DMS153 (cell line): ENCODE measurements at regions not wholly inside any gene's neighbourhood (a gene's known extent, or its start where the extent isn't known, plus 50 kb on each side); places are given as distances from the start of the nearest gene placed in this dataset.

Experiments
- DNase-seq: peaks from one replicate; lab custom pipeline; 2025; lab: John Stamatoyannopoulos, UW

DNA sequence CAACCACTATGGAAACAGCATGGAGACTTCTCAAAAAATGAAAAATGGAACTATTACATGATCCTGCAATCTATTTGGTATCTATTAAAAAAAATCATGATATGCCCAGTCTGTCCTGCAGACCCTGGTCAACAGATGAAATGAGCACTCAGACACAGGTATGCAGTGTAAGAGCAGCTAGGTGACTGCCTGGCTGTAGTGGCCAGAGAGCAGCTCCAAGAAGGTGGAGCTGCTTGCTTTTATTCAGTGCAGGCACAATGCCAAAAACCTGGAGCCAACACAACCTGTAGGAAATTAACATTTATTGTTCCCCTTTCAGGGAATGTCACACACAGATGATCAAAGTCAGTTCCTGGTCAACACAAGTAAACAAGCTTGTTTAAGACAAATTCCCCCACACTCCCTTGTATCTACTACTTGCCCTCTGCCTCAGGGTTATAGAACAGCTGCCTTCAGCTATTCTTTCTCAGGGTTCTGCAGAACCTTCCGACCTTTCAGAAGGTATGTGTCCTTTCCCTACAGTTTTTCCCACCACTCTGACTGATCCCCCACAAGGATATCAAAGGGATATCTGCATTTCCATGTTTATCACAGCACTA, 933.7 kb upstream of the SLITRK5 start:
- DNase-seq = no peak

DNA sequence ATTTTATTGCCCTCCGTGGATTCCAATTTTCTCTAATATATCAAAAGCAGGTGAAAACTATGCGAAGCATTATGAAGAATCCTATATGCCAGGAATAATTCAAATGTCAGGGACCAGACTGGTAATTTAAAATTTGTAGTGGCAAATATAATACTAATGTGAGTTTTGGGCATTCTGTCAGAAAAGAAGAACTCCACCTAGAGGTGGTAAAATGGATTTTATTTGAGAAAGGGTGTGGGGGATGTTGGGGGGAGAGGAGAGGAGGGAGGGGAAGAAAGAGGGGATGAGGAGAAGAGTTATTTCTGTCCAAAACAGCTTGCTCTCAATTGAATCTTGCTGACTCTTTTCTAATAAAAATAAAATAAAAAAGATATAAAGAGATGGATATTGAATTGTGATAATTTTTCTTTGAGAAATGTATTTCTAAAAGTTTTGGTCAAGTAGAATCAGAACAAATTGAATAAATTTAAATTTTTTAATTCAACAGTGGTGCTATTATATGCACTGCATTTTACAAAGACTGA, 929.3 kb upstream of the SLITRK5 start:
- no peak for DNase-seq

GRCh38 chr13:86757236-86757978, 913.8 kb upstream of the SLITRK5 start:
- DNase-seq = no peak

DNA sequence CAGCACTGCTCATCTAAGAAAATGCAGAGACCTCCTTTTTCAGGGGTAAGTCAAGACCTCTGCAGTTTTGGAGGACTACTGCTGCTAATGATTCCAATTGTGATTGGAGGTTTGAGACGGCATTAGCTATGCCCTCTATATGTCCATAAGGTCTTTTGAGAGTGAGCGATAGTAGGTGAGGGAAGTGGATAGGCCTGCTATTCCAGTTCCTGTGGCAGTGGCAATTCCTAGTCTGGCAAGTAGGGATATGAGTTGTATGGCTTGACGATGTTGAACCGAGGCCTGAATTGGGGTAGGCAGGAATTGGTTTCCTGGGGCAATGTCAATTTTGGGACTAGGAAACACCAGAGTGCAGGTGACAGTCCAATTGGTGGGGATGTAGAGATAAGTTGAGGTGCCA, 913.1 kb upstream of the SLITRK5 start:
- DNase-seq = no peak

- no peak for DNase-seq
Measured at GRCh38 chr13:86760620-86761019, 910.6 kb upstream of the SLITRK5 start.

DNA sequence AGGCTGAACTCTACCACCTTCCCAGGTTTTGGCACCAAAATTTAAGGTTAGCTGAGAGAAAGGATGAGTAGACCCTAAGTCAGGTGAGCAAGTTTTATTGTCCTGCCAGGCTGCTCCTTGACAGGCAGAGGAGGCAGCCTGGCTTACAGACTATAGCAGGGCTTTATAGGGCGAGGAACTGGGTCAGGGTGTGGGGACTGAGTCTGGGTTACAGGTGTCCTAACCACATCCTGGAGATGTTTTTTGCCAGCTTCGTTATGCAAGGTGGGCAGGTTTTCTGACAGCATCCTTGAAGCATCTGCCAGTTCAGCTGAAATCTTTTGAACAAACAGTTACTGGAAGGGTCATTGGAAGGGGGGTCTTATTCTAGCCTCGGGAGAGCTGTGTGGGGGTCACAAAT, 905.7 kb upstream of the SLITRK5 start:
- no peak for DNase-seq

DNA sequence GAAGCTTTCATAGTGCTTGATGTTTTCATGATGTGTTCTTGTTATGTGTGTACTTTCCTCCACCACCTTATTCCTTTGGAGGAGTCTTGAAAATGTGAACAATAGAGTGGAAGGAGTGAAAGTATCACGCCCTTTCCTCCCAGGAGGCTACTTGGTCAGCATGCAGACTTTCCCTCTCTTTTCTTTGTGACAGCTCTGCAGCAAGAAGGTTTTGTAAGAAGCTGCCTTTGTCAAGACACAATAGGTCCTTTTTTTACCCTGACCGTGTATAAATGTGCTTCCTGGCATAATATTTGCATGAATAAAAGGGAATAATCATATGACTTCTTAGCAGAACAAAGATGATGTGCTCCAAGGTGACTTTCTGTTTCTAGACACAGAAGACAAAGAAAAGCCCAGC, 882.6 kb upstream of the SLITRK5 start:
- DNase-seq = no peak

GRCh38 chr13:86792153-86792651, 879.0 kb upstream of the SLITRK5 start:
- DNase-seq = no peak

DNA sequence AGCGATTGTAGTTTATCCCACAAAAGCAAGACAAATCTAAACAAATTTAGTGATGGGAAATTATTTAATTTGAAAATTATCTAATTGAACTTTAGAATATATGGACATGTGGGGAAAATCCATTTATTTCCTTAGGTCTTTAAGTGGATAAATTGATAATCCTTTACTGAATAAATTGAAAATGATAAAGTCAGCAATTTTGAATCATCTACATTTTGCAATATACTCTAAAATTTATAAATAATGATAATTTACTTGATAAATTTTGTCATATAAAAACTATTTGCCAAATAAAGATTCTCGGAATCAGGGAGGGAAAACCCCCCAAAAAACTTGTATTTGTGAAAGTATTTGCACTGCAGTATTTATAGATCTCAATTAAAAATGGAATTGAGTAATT, 875.3 kb upstream of the SLITRK5 start:
- DNase-seq = no peak

DNA sequence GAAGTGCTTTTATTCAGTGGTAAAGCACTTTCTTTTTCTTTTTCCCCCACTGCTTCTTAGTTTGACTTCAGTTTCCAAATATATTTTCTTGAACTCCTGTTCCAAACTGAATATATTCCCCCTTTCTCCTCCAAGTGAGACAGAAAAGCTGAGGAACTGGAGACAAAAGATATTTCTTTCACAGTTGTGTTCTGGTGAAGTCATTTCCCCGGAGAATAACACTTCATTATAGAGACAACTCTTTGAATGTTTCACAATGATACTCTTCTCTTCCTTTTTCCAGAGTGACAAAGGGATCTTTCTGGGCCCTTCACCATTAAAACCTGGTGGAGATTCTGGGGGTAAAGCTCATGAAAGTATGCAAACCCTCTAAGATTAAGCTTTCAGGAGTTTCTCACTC, 860.8 kb upstream of the SLITRK5 start:
- no peak for DNase-seq

- DNase-seq = no peak
Measured at GRCh38 chr13:86813198-86813597, 858.0 kb upstream of the SLITRK5 start.

GRCh38 chr13:86825410-86825809, 845.8 kb upstream of the SLITRK5 start:
- DNase-seq = no peak

DNA sequence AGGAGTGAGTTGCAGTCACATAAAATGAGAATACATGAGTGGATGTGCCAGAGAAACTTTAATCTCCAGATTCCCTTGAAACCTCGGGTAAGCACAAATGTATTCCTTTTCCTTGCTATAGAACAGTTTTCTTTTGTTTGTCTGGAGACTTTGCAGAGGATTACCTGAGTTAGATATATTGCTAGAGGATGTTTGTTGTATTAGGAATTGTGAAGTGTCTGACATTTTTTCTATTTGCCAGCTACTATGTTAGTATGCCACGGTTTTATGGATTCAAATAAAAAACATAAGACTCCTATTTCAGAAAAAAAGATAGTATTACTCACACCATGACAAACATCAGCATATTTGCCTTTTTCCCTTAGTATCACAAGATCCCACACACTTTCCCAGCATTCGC, 844.9 kb upstream of the SLITRK5 start:
- no peak for DNase-seq

DNA sequence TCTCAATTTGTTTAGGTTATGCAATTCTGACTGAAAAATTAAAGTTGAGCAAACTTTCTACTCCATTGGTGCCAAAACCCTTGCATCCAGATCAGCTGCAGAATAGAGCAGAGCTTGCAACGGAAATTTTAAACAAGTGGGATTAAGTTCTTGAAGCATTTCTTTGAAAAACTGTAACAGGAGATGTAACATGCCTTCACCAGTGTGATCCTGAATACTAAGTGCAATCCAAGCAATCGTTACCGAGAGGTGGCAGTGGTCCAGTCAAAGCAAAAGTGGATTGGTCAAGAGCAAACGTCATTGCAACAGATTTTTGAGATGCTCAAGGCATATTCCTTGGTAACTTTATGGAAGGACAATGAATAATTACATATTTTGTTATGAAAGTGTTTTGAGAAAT, 841.1 kb upstream of the SLITRK5 start:
- DNase-seq = no peak

GRCh38 chr13:86831084-86831483, 840.1 kb upstream of the SLITRK5 start:
- no peak for DNase-seq

DNA sequence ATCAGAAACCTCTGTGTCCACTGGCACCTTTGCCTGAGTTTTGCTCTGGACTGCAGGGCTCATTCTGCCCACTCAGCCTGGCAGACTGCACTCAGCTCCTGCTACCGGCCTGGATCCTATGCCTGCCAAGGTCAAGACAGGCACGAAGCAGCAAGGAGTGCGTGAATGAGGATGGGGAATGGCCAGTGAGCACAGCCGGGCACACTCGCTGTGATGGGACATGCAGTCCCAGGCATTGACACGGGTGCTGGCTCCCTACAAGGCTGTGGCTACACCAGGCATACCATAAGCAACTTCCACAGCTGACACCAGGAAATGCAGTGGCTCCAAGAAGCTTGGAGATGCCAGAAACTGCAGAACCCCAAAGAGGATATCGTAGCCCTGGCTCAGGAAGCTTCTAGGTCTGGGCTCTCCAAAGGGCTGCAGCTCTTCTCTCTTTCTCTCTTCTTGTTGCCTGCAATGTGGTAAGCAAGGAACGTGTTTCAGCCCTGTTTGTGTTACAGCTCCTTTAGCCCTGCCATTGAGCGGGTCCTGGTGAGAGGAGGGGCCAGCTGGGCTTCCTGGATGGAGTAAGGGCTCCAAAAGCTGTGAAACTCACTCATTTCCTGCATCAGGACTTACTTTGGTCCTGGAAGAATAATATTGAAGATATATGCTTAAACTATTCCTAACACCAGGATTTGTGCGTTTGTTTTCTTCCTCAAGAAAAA, 832.6 kb upstream of the SLITRK5 start:
- DNase-seq = no peak

DNA sequence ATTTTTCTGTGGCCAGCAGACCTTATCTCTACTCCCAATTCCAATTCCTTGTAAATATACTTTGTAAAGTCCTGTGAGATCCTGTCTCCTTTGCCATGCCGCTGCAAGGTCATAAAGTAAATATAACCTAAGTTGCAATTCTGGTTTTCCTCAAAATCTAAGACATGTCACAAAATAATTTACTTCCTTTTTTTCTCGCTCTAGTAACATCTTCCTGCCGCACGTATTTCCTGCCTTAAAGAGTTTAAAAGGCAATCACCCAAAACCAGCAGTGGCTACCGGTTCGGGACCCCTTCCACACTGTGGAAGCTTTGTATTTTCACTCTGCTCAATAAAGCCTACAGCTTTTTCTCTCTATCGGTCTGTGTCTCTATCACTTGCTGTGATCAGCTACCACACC, 832.0 kb upstream of the SLITRK5 start:
- DNase-seq = no peak

- no peak for DNase-seq
Measured at GRCh38 chr13:86840250-86841191, 830.6 kb upstream of the SLITRK5 start.

- no peak for DNase-seq
Measured at GRCh38 chr13:86841264-86841663, 829.9 kb upstream of the SLITRK5 start.

DNA sequence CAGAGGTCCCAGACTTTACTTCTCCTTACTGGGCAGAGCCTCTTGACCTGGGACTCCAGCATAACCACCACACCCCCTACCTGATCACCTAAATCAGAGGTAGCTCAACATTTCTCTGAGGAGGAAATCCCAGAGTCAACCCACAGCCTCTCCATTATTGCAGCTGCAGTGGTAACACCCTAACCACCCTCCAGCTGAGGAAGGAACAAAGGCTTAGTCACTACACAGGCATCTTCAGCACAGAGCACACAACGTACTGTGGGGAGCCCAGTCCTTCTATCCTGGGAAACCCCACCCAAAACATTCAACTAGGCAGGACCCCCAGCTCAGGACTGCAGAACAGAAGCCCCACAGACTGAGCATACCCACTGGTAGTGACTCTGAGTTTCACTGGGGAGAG, 824.7 kb upstream of the SLITRK5 start:
- no peak for DNase-seq

DNA sequence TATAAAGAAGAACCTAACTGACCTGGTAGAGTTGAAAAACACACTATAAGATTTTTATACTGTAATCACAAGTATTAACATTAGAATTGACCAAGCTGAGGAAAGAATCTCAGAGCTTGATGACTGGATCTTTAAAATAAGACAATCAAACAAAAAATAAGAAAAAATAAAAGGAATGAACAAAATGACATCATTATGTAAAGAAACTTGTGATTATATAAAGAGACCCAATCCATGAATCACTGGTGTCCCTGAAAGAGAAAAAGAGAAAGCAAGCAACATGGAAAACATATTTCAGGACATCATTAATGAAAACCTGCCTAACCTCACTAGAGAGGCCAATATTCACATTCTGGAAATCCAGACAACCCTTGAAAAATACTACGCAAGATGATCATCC, 822.5 kb upstream of the SLITRK5 start:
- DNase-seq = no peak

GRCh38 chr13:86856991-86857390, 814.2 kb upstream of the SLITRK5 start:
- DNase-seq = no peak
